EH (cell line): ENCODE measurements at regions not wholly inside any gene's neighbourhood (a gene's known extent, or its start where the extent isn't known, plus 50 kb on each side); places are given as distances from the start of the nearest gene placed in this dataset.
"Not testable (repeated sequence)": the region's sequence is repeated elsewhere in the genome, so short reads cannot be mapped to it uniquely, and the experiment has no call there.

Experiments used
- DNase-seq: peaks from one replicate; pipeline ENCODE4 v3.0.0-alpha.2; 2015; ENCODE audit warnings: low read depth

- DNase-seq = no peak
Measured at GRCh38 chr20:30511322-30512030, 746.0 kb upstream of the DEFB115 start.

- no peak for DNase-seq
Measured at GRCh38 chr20:30513050-30513628, 744.3 kb upstream of the DEFB115 start.

GRCh38 chr20:30515915-30516314 lies 741.5 kb upstream of the DEFB115 start:
- not testable (repeated sequence) for DNase-seq

GRCh38 chr20:30518906-30519305 lies 738.6 kb upstream of the DEFB115 start:
- not testable (repeated sequence) for DNase-seq

GRCh38 chr20:30521686-30522415 lies 735.6 kb upstream of the DEFB115 start:
- DNase-seq = not testable (repeated sequence)

GRCh38 chr20:30524155-30524554 lies 733.3 kb upstream of the DEFB115 start:
- not testable (repeated sequence) for DNase-seq

GRCh38 chr20:30524761-30525160 lies 732.7 kb upstream of the DEFB115 start:
- DNase-seq = not testable (repeated sequence)

- not testable (repeated sequence) for DNase-seq
Measured at GRCh38 chr20:30533653-30534052, 723.8 kb upstream of the DEFB115 start.

- not testable (repeated sequence) for DNase-seq
Measured at GRCh38 chr20:30537459-30537858, 720.0 kb upstream of the DEFB115 start.

GRCh38 chr20:30540330-30541069 lies 717.0 kb upstream of the DEFB115 start:
- DNase-seq = not testable (repeated sequence)

GRCh38 chr20:30551236-30551635 lies 706.2 kb upstream of the DEFB115 start:
- DNase-seq = not testable (repeated sequence)

- DNase-seq = not testable (repeated sequence)
Measured at GRCh38 chr20:30556797-30557196, 700.7 kb upstream of the DEFB115 start.

GRCh38 chr20:30565086-30565485 lies 692.4 kb upstream of the DEFB115 start:
- not testable (repeated sequence) for DNase-seq

- not testable (repeated sequence) for DNase-seq
Measured at GRCh38 chr20:30569867-30570266, 687.6 kb upstream of the DEFB115 start.

GRCh38 chr20:30570622-30571021 lies 686.8 kb upstream of the DEFB115 start:
- not testable (repeated sequence) for DNase-seq

- DNase-seq = not testable (repeated sequence)
Measured at GRCh38 chr20:30574337-30574736, 683.1 kb upstream of the DEFB115 start.

GRCh38 chr20:30579069-30579468 lies 678.4 kb upstream of the DEFB115 start:
- not testable (repeated sequence) for DNase-seq

- peak; percentile 14 for DNase-seq
Measured at GRCh38 chr20:30579824-30580438, 677.5 kb upstream of the DEFB115 start.

GRCh38 chr20:30581839-30582238 lies 675.6 kb upstream of the DEFB115 start:
- DNase-seq = not testable (repeated sequence)

- DNase-seq = not testable (repeated sequence)
Measured at GRCh38 chr20:30584403-30584802, 673.1 kb upstream of the DEFB115 start.

- DNase-seq = not testable (repeated sequence)
Measured at GRCh38 chr20:30585244-30585796, 672.1 kb upstream of the DEFB115 start.
